Skeletal muscle satellite cell (primary cell): ENCODE measurements at regions not wholly inside any gene's neighbourhood (a gene's known extent, or its start where the extent isn't known, plus 50 kb on each side); places are given as distances from the start of the nearest gene placed in this dataset.

ENCODE experiments used
- H3K27me3 ChIP-seq: 2 replicates; pipeline ENCODE4 v1.7.0; 2013; ENCODE audit warnings: low read length; ENCODE audit not compliant: control insufficient read depth, insufficient read depth
- H3K36me3 ChIP-seq: 2 replicates; pipeline ENCODE4 v1.7.0; 2013; ENCODE audit warnings: mild to moderate bottlenecking, control low read depth, low read length; ENCODE audit not compliant: insufficient read depth
- H3K4me1 ChIP-seq: 2 replicates; pipeline ENCODE4 v1.7.0; 2013; ENCODE audit warnings: low read length; ENCODE audit not compliant: control insufficient read depth, insufficient read depth
- H3K4me2 ChIP-seq: 2 replicates; pipeline ENCODE4 v1.7.0; 2013; ENCODE audit warnings: mild to moderate bottlenecking, low read length
- H3K4me3 ChIP-seq: 2 replicates; pipeline ENCODE4 v1.7.0; 2013; ENCODE audit warnings: low read length
- H3K9ac ChIP-seq: 2 replicates; pipeline ENCODE4 v1.7.0; 2013; ENCODE audit warnings: mild to moderate bottlenecking, low read depth, low read length, moderate library complexity
- H3K9me3 ChIP-seq: replicated peaks from 2 replicates; pipeline ENCODE4 v1.7.0; 2013; ENCODE audit warnings: mild to moderate bottlenecking, control low read depth, low read length

GRCh38 chr20:11234181-11234580, 560.4 kb upstream of the JAG1 start:
- no peak overlapping the region for H3K4me3 ChIP-seq
- no peak overlapping the region for H3K4me2 ChIP-seq
- no peaks in the 10 kb centered on the region for H3K27me3 ChIP-seq

GRCh38 chr20:11234608-11235007, 560.8 kb upstream of the JAG1 start:
- peaks cover 23% of the 10 kb centered on the region for H3K4me1 ChIP-seq
- peak overlapping the region; percentile 5 for H3K9ac ChIP-seq
- no peak overlapping the region for H3K4me3 ChIP-seq

More at GRCh38 chr20:11234181-11234580, 560.4 kb upstream of the JAG1 start:
- Histone ChIP-seq H3K9ac (peak overlapping the region; percentile 5), H3K4me1 (peaks cover 27% of the 10 kb centered on the region), H3K36me3 (no peaks in the 10 kb centered on the region), H3K9me3 (no peaks in the 10 kb centered on the region)

GRCh38 chr20:11235058-11235457, 561.3 kb upstream of the JAG1 start:
- no peaks in the 10 kb centered on the region for H3K36me3 ChIP-seq

More at GRCh38 chr20:11234608-11235007, 560.8 kb upstream of the JAG1 start:
- Histone ChIP-seq H3K27me3 (no peaks in the 10 kb centered on the region), H3K9me3 (no peaks in the 10 kb centered on the region), H3K36me3 (no peaks in the 10 kb centered on the region), H3K4me2 (no peak overlapping the region)

GRCh38 chr20:11242320-11242719, 568.5 kb upstream of the JAG1 start:
- no peak overlapping the region for H3K4me2 ChIP-seq
- H3K4me3 ChIP-seq = no peak overlapping the region
- H3K9me3 ChIP-seq = no peaks in the 10 kb centered on the region
- no peaks in the 10 kb centered on the region for H3K27me3 ChIP-seq
- no peaks in the 10 kb centered on the region for H3K36me3 ChIP-seq
- peaks cover 8% of the 10 kb centered on the region for H3K4me1 ChIP-seq
- H3K9ac ChIP-seq = no peak overlapping the region

More at GRCh38 chr20:11235058-11235457, 561.3 kb upstream of the JAG1 start:
- Histone ChIP-seq H3K4me1 (peaks cover 18% of the 10 kb centered on the region), H3K27me3 (no peaks in the 10 kb centered on the region), H3K4me3 (no peak overlapping the region), H3K4me2 (no peak overlapping the region), H3K9me3 (no peaks in the 10 kb centered on the region), H3K9ac (peak overlapping the region; percentile 28)

GRCh38 chr20:11245431-11245830, 571.6 kb upstream of the JAG1 start:
- H3K4me2 ChIP-seq = no peak overlapping the region
- H3K9ac ChIP-seq = no peak overlapping the region
- no peaks in the 10 kb centered on the region for H3K36me3 ChIP-seq
- no peaks in the 10 kb centered on the region for H3K9me3 ChIP-seq
- no peaks in the 10 kb centered on the region for H3K27me3 ChIP-seq
- H3K4me3 ChIP-seq = no peak overlapping the region
- peaks cover 8% of the 10 kb centered on the region for H3K4me1 ChIP-seq

GRCh38 chr20:11246251-11246775, 572.5 kb upstream of the JAG1 start:
- Histone ChIP-seq H3K36me3 (no peaks in the 10 kb centered on the region), H3K4me1 (peaks cover 8% of the 10 kb centered on the region), H3K4me3 (no peak overlapping the region), H3K4me2 (no peak overlapping the region), H3K9me3 (no peaks in the 10 kb centered on the region), H3K9ac (no peak overlapping the region), H3K27me3 (no peaks in the 10 kb centered on the region)

- H3K36me3 ChIP-seq = no peaks in the 10 kb centered on the region
- H3K27me3 ChIP-seq = no peaks in the 10 kb centered on the region
- H3K9ac ChIP-seq = no peak overlapping the region
- no peak overlapping the region for H3K4me3 ChIP-seq
- no peak overlapping the region for H3K4me2 ChIP-seq
- peaks cover 8% of the 10 kb centered on the region for H3K4me1 ChIP-seq
- no peaks in the 10 kb centered on the region for H3K9me3 ChIP-seq
Observed at GRCh38 chr20:11247046-11248010, 573.5 kb upstream of the JAG1 start.

DNA sequence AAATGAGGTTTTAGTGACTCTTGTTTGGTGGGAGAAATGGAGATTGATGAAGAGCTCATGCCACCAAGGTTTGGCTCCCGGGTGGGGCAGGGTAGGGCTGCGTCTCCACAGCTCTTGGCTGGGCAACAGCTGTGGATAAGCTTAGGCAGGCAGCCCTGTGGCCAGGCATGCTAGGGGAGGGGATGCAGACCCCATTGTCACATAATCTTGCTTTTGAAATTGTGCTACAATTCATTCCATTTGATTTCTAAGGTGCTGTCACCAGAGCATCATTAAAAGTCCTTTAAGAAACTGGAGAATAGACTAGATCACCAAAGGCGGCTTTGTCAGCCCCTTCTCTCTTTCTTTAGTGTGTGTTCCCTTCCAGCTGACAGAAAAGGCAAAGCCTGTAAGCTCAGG, 574.2 kb upstream of the JAG1 start:
- Histone ChIP-seq H3K4me3 (no peak overlapping the region), H3K4me1 (peaks cover 8% of the 10 kb centered on the region), H3K4me2 (no peak overlapping the region), H3K27me3 (no peaks in the 10 kb centered on the region), H3K9ac (no peak overlapping the region), H3K36me3 (no peaks in the 10 kb centered on the region), H3K9me3 (no peaks in the 10 kb centered on the region)

- Histone ChIP-seq H3K9me3 (no peaks in the 10 kb centered on the region), H3K36me3 (no peaks in the 10 kb centered on the region), H3K27me3 (no peaks in the 10 kb centered on the region), H3K4me3 (no peak overlapping the region), H3K4me1 (peaks cover 8% of the 10 kb centered on the region), H3K9ac (no peak overlapping the region), H3K4me2 (no peak overlapping the region)
Observed at GRCh38 chr20:11248687-11249638, 575.2 kb upstream of the JAG1 start.

DNA sequence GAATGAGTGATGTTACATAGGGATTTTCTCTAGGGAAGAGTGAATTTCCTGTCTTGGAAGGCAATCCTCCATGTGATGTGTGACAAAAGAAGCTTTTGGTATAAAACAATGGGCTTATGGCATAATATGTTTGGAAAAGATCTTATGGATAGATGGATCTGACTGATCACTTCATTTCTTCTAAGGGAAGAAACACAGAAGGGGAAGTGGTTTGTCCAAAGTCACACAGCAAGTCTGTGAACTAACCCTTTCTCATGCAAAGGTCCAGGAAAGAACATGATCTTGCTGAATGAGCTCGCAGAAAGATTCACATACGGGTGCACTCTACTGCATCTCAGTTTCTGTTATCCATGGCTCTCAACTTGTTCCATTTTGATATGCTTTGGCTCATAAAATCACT, 575.9 kb upstream of the JAG1 start:
- H3K27me3 ChIP-seq = no peaks in the 10 kb centered on the region
- H3K9me3 ChIP-seq = no peaks in the 10 kb centered on the region
- H3K4me3 ChIP-seq = no peak overlapping the region
- no peak overlapping the region for H3K4me2 ChIP-seq
- no peak overlapping the region for H3K9ac ChIP-seq
- peaks cover 8% of the 10 kb centered on the region for H3K4me1 ChIP-seq
- H3K36me3 ChIP-seq = no peaks in the 10 kb centered on the region

- Histone ChIP-seq H3K9ac (no peak overlapping the region), H3K4me2 (no peak overlapping the region), H3K27me3 (no peaks in the 10 kb centered on the region), H3K4me3 (no peak overlapping the region), H3K36me3 (no peaks in the 10 kb centered on the region), H3K4me1 (no peaks in the 10 kb centered on the region), H3K9me3 (no peaks in the 10 kb centered on the region)
Observed at GRCh38 chr20:11252447-11252846, 578.6 kb upstream of the JAG1 start.
